ENCODE measurements at regions not wholly inside any gene's neighbourhood (a gene's known extent, or its start where the extent isn't known, plus 50 kb on each side); places are given as distances from the start of the nearest gene placed in this dataset.

DNA sequence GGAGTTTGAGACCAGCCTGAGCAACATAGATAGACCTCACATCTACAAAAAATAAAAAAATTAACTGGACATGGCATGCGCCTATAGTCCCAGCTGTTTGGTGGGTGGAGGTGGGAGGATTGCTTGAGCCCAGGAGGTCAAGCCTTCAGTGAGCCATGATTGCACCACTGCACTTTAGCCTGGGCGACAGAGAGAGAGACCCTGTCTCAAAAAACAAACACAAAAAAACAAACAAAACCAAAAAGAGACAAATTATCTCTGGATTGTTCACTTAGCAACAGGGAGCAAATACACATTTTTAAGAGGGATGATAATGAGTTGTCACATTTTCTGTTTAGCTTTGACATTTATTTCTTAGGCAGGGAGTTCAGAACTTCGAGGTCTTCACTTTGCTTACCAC is 155.4 kb downstream of the CEP135 start:
- Histone ChIP-seq H3K23me2 (ENCODE audit: low read depth, low read length) (no peaks in the 10 kb centered on the region), H3K79me2 (ENCODE audit: control insufficient read depth in 1 of 2, insufficient read depth in 2 of 2, low read length in 2 of 2) (no peaks in the 10 kb centered on the region), H2AFZ (ENCODE audit: low read length) (no peak overlapping the region), H3K56ac (replicated peaks; ENCODE audit: insufficient read length, low read depth, low read length) (no peak overlapping the region), H3K27ac (ENCODE audit: low read depth, low read length) (no peak overlapping the region), H3K14ac (ENCODE audit: insufficient read length) (no peak overlapping the region), H3K4me3 (ENCODE audit: extremely low read depth in 1 of 4, insufficient read depth in 2 of 4, low read depth in 3 of 4, low read length in 4 of 4) (no peak overlapping the region), H3K4me1 (replicated peaks in 1 of 4; ENCODE audit: control insufficient read depth in 3 of 4, insufficient read depth in 4 of 4, low read length in 3 of 4) (peaks cover 0 to 4% (median 0%) of the 10 kb centered on the region in 4 experiments; a peak in 1 of 7 replicates), H2BK20ac (ENCODE audit: low read length) (no peak overlapping the region), H2AK5ac (ENCODE audit: low read depth, low read length) (no peak overlapping the region), H3K9ac (replicated peaks in 1 of 4; ENCODE audit: extremely low read depth in 1 of 4, low read depth in 3 of 4, low read length in 3 of 4) (no peak overlapping the region), H2BK5ac (ENCODE audit: low read depth, low read length) (no peak overlapping the region), H4K8ac (ENCODE audit: extremely low read depth, insufficient read depth, low read length) (no peak overlapping the region), H3K36me3 (ENCODE audit: control insufficient read depth in 2 of 4, insufficient read depth in 4 of 4, low read length in 3 of 4) (no peaks in the 10 kb centered on the region), H2BK12ac (ENCODE audit: low read depth, low read length) (no peak overlapping the region), H3K4ac (replicated peaks; ENCODE audit: insufficient read length, low read depth, low read length) (no peak overlapping the region), H2BK15ac (ENCODE audit: low read length) (no peak overlapping the region), H3K18ac (ENCODE audit: extremely low read depth, low read length) (no peak overlapping the region), H2BK120ac (replicated peaks; ENCODE audit: low read depth, low read length) (no peak overlapping the region), H3K79me1 (ENCODE audit: low read depth, low read length) (no peaks in the 10 kb centered on the region; the same call in 1 of the 2 replicates), H4K91ac (replicated peaks; ENCODE audit: insufficient read length, low read length) (no peak overlapping the region), H4K20me1 (replicated peaks in 1 of 2; ENCODE audit: control insufficient read depth in 1 of 2, insufficient read depth in 2 of 2, low read length in 2 of 2) (peaks cover 0 to 5% of the 10 kb centered on the region in 2 experiments), H3K23ac (ENCODE audit: insufficient read length) (no peak overlapping the region), H3K9me3 (ENCODE audit: insufficient read depth in 2 of 2, low read depth in 1 of 2, low read length in 1 of 2) (no peaks in the 10 kb centered on the region), H3K27me3 (replicated peaks in 1 of 4; ENCODE audit: control insufficient read depth in 3 of 4, extremely low read depth in 1 of 4, insufficient read depth in 3 of 4, low read length in 3 of 4) (no peaks in the 10 kb centered on the region), H3K4me2 (ENCODE audit: insufficient read depth in 1 of 2, low read depth in 2 of 2, low read length in 2 of 2) (no peak overlapping the region), H4K5ac (ENCODE audit: insufficient read length, low read depth, low read length) (no peak overlapping the region)
- DNase-seq (ENCODE audit: low read depth in 1 of 2, low spot score in 2 of 2) (no peak), FAIRE-seq (no peak)
- WGBS, 2 experiments (ENCODE audit: extremely low coverage in 1 of 2, insufficient coverage in 1 of 2, insufficient read length in 1 of 2, insufficient replicate concordance in 2 of 2, low coverage in 1 of 2, low lambda C conversion rate in 2 of 2, missing lambda C conversion rate in 1 of 2) = 90% methylated on average over 3 of the region's 3 CpGs; no CpG with 5 or more reads in 1 of the 2 experiments
- POLR2A ChIA-PET (ENCODE audit: partially characterized antibody) = no interaction called here
- CTCF ChIA-PET (ENCODE audit: partially characterized antibody) = no interaction called here
- TF ChIP-seq SIX5 (IDR thresholded peaks at IDR 0.05; ENCODE audit: low read depth, low read length) (no peak), ASH2L (IDR thresholded peaks at IDR 0.05; ENCODE audit: low read length) (no peak), ZNF274 (IDR thresholded peaks at IDR 0.05; ENCODE audit: borderline replicate concordance, extremely low read depth, low read length) (no peak), POU5F1 (IDR thresholded peaks at IDR 0.05; ENCODE audit: low read depth, low read length) (no peak), BACH1 (IDR thresholded peaks at IDR 0.05; ENCODE audit: low read length) (no peak), EGR1 (IDR thresholded peaks at IDR 0.05; ENCODE audit: borderline replicate concordance, low read depth, low read length) (no peak), KDM4A (IDR thresholded peaks at IDR 0.05; ENCODE audit: low read depth, low read length, severe bottlenecking) (no peak), HDAC6 (IDR thresholded peaks at IDR 0.05; ENCODE audit: low read depth, low read length) (no peak), CTCF (IDR thresholded peaks at IDR 0.05; ENCODE audit: control extremely low read depth in 1 of 3, insufficient read depth in 1 of 3, low read depth in 1 of 3, low read length in 3 of 3) (no peak), SIN3A (conservative IDR thresholded peaks at IDR 0.05 in 1 of 2, IDR thresholded peaks at IDR 0.05 in 1 of 2; ENCODE audit: low read depth in 1 of 2, low read length in 2 of 2) (no peak), KDM5A (IDR thresholded peaks at IDR 0.05; ENCODE audit: low read length) (no peak)
- TF ChIP-seq, protein P1, sequence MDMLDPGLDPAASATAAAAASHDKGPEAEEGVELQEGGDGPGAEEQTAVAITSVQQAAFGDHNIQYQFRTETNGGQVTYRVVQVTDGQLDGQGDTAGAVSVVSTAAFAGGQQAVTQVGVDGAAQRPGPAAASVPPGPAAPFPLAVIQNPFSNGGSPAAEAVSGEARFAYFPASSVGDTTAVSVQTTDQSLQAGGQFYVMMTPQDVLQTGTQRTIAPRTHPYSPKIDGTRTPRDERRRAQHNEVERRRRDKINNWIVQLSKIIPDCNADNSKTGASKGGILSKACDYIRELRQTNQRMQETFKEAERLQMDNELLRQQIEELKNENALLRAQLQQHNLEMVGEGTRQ (IDR thresholded peaks at IDR 0.05; ENCODE audit: low read length) = no peak
